Sigmoid colon (tissue), 4 donors: ENCODE measurements at regions not wholly inside any gene's neighbourhood (a gene's known extent, or its start where the extent isn't known, plus 50 kb on each side); places are given as distances from the start of the nearest gene placed in this dataset.

Experiments
- POLR2AphosphoS5 ChIP-seq, 4 donors: sonication (generic); formaldehyde crosslinking; IDR thresholded peaks; one replicate each; pipeline ENCODE4 v1.6.1; 2017; ENCODE audit warnings: antibody characterized with exemption in 4 of 4
- TF ChIP-seq, protein P1 (sequence below), 4 experiments: fragments of 450-650 bp in 3 of 4; fragments of 200-600 bp in 1 of 4; IDR thresholded peaks; one replicate each; pipeline ENCODE4 v1.5.1; 2016 to 2019; ENCODE audit warnings: antibody characterized with exemption in 4 of 4, mild to moderate bottlenecking in 3 of 4, moderate library complexity in 2 of 4

DNA sequence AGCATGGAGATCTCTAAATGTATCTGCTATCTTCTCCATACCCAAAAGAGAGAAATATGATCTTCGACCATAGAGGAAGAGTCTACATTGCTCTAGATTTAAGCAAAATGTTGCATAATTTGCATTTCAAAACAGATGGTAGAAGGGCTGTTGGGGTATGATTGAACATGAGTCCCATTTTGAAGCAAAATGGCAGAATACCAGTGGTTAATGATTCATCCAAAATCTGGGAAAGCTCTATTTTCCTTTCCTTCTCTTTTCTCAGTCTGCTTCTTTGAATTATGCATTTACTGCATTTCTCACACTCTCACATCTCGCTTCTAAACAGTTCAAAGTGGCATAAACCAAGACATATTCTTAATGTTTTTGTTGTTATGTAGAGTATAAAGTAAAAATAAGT, 178.5 kb downstream of the MACC1 start:
- no peak for TF ChIP-seq POLR2AphosphoS5 (IDR thresholded peaks at IDR 0.05)
- TF ChIP-seq, protein P1, sequence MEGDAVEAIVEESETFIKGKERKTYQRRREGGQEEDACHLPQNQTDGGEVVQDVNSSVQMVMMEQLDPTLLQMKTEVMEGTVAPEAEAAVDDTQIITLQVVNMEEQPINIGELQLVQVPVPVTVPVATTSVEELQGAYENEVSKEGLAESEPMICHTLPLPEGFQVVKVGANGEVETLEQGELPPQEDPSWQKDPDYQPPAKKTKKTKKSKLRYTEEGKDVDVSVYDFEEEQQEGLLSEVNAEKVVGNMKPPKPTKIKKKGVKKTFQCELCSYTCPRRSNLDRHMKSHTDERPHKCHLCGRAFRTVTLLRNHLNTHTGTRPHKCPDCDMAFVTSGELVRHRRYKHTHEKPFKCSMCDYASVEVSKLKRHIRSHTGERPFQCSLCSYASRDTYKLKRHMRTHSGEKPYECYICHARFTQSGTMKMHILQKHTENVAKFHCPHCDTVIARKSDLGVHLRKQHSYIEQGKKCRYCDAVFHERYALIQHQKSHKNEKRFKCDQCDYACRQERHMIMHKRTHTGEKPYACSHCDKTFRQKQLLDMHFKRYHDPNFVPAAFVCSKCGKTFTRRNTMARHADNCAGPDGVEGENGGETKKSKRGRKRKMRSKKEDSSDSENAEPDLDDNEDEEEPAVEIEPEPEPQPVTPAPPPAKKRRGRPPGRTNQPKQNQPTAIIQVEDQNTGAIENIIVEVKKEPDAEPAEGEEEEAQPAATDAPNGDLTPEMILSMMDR (IDR thresholded peaks at IDR 0.05), result no peak
